ENCODE measurements at regions not wholly inside any gene's neighbourhood (a gene's known extent, or its start where the extent isn't known, plus 50 kb on each side); places are given as distances from the start of the nearest gene placed in this dataset.
"Not testable (repeated sequence)": the region's sequence is repeated elsewhere in the genome, so short reads cannot be mapped to it uniquely, and the experiment has no call there.

DNA sequence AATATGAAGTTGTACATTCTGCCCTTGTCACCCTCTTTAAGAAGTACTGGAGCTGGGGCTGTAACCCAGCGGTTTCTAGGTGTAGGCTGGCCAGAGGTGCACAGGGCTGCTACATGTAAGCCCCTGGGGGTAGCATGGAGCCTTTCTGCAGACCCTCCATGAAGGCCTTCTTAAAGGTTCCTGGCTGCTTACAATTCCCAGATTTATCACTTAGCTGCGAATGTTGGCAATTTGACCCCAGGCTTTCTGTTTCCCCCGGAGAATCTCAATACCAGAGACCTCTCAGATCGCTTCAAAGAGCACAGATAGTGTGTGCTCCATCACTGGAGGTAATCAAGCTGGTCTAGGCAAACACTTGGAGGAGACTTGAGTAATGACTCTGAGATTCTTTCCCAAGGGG lies 309.4 kb downstream of the CBLN1 start:
- peak; percentile 42 for DNase-seq

DNA sequence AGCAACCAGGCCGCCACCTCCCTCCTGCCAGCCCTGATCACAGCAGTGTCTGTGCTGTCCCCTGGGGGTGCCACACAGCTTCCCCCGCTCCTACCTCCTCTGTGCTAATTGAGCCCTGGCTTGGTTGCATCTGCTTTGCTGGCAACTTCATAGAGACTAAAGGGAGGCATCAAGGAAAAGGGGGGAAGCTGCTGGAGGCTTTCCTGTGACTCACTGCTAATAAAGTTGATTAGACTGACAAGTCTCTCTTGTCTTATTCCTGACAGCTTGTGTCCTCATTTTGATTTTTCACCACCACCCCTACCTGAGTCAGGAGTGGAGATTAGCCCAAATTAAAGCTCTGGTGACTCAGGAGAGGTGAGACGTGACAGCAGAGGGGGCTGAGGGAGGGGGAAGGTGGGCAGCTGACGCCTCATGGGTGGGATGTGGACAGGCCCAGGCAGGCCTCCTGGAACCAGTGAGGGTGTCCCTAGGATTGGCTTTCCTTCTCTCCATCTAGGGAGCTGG lies 310.0 kb downstream of the CBLN1 start:
- DNase-seq: peak; percentile 96

DNA sequence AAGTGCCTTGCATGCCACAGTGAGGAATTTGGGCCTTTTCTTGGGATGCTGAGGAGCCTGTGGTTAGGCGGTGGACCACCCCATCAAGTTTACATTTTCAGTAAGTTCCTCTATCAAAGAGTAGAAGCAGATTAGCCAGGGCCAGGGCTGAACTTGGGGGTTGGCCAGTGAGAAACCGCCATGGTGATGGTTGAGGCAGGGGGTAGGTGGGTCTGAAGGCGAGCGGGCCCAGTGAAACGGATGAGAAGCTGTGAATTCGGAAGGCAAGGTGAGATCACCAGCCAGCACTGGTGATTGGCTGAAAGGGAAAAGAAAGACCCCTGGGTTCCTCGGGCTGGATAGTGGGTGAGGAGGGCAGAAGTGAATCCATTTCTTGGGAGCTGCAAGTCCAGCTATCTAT lies 311.4 kb downstream of the CBLN1 start:
- no peak for DNase-seq

DNA sequence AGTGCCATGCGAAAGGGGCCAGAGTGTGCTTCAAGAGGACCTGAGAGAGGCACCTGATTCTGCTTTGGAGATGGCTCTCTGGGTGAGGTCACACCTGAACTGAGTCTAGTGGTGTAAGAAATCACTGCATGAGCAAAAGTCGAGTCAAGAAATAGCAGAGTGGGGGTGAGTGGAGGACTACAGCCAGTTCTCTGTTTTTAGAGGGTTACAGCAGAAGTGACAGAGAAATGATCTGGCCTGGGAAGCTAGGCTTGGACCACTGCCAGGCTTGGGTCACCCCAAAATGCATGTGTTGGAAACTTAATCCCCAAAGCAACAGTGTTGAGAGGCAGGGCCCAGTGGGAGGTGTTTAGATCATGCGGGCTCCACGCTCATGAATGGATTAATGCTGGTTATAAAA lies 312.0 kb downstream of the CBLN1 start:
- DNase-seq: peak; percentile 28

DNA sequence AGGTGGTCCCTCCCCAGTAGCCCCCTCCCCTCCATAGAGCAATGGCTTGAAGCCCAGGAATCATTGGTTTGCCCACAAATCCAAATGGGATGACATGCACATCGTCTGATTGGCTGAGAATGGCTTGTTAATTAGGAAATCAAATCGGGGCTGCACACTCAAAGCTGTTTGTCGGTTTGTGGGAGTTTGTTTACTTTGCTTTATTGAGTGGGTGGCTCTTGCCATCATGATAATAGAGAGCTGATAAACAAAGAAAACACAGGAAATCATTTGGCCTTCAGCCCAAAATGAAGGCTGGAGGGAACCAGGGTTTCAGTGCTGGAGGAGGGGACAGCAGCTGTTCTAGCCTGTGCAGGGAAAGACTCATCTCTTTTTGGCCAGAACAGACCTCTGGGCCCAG lies 316.3 kb downstream of the CBLN1 start:
- DNase-seq: peak; percentile 65

DNA sequence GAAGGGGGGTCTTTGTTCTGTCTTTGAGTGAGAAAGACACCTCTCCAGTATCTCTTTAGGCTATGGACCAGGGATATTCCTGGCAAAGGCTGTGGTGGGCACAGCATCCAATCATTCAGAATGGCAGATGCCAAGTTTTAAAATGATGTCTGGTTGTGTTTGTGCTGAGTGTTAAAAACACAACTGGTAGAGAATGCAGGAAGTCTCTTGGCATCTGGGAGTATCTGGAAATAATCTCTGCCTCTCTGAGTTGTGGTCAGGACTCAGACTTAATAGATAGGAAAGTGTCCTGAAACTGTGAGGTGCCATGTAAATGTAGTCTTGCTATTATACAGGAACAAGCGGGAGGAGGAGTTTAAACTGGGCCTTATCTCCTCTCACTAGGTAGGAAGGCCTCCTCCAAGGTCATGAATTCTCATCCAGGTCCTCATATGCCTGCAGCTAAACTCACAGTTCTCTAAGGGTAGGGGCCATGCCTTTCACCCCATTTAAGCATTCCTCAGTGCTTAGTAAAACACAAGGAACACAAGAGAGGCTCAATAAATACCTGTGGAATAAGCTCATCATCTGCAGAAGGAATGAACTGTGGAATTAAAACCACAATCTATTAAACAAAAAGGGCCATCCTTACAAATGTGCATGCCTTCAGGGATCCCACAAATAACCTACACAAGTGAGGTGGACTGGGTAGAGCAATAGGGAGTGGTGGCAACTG lies 317.6 kb downstream of the CBLN1 start:
- no peak for DNase-seq

DNA sequence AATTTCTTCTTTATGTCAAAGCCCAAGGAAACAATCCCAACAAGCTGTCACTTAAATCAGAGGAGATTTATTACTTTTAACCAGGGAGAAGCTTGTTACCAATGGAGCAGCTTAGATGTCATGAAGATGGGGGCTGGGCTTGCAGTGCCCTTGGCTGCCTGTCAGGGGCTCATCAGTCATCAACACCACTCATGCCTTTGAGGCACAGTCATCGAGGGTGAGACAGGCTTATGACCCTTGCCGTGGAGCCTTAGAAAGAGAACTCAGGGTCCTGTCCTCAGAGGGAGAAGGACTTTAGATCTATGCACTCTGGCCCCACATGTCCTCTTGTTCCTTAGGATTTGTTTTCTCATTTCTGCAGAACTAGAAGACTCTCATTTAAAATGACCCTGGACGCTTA lies 318.3 kb downstream of the CBLN1 start:
- DNase-seq: no peak

DNA sequence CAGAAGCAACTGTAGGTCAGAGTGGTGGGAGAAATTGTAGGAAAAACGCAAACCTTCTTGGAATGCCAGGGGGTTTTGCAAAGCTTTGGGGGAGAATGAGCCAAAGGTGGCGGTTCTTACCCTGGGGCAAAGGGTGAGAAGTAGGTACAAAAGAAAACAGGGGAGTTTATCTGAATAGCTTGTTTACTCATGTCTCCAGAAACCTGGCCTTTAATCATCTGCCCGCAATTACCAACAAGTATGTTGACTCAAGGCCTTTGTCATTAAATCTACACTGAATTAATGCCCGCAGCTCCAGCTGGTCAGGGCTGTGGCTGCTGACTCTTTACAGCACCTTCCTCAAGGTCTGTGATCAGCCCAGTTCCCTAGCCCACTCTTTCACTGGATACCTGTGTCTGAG lies 320.1 kb downstream of the CBLN1 start:
- DNase-seq: no peak

DNA sequence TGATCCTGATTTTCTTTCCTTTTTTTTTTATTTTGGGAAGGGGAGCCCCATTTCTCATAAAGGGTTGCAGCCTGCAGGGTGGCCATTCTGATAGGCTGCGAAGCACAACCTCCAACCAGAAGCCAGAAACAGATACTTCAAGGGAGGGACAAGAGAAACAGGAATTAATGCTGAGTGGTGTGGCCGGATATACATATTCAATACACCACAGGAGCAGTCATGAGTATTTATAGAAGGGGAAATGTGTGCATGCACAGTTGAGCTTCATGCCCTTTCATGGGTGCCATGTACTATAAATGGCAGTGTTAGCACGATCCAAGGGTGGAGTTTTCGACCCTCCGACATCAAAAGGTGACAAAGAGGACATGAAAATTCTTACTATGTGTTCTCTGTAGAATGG lies 320.8 kb downstream of the CBLN1 start:
- DNase-seq: no peak

DNA sequence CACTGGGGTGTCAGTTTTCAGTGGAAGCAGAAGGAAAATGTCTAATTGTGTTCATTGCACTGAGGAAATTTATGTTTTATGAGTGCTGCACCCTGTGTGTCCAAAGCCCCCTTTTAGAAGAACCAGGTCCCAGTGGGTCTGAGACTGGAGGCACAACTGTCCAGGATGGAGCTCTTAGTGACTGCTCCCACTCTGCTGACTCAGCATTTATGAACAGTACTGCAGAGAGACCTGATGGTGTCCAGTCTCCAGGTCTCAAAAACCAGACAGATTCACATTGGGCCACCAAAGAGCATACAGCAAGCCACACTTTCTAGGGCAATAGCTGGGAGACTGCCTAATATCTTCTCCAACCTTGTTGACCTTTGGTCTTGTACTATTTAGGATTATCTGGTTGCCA lies 321.9 kb downstream of the CBLN1 start:
- no peak for DNase-seq

DNA sequence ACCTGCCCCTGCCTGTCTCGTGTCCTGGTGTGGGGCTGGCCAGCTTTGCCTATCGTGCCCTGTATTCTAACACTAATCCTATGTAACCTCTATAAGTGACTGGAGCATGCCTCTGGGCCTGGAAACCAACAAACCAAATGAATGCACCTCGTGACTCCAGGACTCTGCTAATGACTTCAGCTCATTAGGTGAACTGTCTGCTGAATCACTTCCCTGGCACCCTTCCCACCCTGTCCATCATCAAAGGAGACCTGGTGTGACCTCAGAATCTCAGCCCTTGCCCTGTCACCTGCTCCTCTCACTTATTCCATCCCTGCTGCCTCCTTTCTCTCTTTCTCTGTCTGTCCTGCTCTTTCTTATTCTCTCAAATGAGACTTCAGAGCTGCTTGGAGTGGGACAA lies 322.4 kb downstream of the CBLN1 start:
- DNase-seq: peak; percentile 65

DNA sequence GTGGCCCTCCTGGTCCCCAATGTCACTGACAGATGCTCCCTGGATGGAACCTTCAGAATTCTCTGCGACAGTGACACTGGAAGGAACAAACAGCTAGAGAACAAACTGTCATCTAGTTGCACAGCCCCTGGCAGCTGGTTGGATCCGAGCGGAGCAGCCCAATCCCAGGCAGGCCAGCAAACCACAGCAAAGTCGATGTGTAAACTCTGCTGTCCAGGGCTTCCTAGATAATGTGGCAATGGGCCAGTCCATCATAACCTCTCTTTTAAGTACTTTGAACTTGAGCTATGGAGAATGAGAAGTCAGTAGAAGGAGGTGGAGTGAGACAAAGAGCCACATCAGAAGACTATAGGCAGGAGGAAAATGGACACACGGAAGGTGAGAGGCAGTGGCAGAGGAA lies 323.0 kb downstream of the CBLN1 start:
- DNase-seq: no peak

DNA sequence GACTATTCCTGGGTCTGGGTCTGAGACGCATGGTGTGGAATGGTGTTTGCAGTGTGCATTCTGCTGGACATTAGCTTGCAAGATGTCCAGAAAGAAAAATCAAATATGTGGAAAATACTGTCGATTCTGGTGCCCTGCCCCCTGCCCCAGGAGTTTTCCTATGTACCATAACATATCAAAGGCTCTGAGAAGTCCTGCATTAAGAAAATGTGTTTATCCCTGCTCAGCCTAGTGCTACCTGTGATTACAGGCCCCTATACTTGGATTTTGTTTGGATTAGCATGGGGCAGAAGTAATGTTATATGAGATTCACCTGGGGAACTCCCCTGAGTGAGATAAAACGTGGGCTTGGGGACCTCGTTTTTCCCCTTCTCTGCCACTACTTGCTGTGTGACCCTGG lies 325.0 kb downstream of the CBLN1 start:
- no peak for DNase-seq

DNA sequence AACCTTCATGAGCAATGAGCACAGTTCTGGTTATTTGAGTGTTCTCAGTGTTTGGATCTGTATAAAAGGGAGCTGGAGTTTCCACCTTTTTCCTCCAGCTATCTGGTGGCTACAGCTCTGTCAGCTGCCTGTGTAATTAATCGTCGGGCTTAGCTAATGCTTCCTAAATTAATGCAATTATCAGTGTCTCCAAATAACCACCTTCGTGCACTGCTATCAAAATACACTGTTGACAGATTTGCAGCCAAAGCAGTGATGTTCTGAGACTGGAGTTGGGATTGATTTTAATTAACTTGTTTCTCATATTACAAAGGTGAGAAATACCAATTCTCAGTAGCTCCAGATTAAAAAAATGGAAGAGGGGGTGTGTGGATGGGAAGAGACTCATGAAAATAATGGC lies 325.8 kb downstream of the CBLN1 start:
- DNase-seq: peak; percentile 56

DNA sequence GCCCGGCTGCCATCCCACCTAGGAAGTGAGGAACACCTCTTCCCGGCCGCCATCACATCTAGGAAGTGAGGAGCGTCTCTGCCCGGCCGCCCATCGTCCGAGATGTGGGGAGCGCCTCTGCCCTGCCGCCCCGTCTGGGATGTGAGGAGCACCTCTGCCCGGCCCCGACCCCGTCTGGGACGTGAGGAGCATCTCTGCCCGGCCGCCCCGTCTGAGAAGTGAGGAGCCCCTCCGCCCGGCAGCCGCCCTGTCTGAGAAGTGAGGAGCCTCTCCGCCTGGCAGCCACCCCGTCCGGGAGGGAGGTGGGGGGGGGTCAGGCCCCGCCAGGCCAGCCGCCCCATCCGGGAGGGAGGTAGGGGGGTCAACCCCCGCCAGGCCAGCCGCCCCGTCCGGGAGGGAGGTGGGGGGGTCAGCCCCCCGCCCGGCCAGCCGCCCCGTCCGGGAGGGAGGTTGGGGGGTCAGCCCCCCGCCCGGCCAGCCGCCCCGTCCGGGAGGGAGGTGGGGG lies 330.0 kb downstream of the CBLN1 start:
- DNase-seq: not testable (repeated sequence)

DNA sequence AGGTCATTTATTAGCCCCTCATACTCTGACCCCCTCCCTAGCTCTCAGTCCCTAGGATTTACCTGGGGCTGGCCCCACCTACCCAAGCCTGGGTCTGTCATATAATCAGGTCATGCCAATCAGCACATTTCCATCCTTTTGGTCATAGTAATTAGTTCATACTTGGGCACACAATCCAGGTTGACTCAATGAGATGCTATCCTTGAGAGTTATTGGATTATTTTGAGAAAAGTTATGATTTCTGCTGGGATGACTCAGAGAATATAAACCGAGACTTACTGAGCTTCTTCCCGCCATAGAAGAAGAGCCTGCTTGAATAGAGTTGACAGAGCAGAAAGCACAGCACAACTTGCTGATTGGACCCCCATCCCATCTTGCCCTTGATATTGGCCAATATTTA lies 331.5 kb downstream of the CBLN1 start:
- DNase-seq: no peak

DNA sequence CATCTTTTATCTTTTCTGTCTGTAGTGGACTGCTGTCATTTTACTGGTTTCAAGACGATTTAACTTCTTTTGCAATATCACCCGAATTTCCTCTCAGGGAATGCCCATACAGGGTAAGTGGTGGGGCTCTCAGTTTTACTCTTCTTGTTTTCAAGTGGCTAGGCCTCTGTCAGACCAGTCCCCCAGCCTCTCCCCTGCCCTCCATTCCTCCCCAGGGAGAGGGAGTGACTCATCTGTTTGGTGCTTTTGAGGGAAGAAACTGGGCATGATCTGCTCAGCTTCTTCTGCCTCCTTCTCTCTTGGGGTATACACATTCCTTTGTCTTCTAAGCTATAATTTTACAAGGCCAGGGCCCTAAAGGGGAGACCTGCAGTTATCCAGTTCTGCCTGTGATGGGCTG lies 332.0 kb downstream of the CBLN1 start:
- no peak for DNase-seq

DNA sequence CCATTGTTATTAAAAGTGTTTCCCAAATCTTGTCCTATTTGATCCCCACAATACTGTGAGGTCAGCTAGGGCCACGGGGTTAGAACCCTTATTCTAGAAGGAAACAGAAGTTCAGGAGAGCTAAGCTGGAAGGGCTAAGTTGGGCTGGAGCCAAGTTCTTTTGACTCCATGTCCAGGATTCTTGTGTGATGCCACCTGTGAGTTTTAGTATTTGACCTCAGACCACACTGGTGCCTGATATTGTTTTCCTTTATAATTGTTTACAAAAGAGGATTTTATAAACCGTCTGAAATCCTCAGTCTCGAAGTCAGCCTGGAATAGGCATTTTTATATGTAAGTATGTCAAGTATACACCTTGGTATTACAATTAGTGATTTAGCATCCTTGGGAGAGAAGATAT lies 332.7 kb downstream of the CBLN1 start:
- DNase-seq: no peak

DNA sequence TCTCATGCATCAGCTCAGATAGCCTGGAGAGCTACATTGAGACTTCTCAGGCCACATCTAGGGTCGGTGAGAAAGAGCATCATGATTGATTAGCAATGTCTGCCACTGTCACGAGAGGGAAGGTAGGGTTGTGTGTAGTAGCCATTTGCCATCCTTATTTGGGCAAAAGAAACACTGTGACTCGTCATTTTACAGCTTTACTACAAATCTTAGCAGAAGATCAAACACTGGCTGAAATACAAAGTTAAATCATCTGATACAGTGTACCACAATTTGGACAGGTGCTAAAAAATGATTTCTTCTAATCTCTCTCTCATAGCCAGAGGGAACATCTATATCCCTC lies 334.3 kb downstream of the CBLN1 start:
- no peak for DNase-seq

DNA sequence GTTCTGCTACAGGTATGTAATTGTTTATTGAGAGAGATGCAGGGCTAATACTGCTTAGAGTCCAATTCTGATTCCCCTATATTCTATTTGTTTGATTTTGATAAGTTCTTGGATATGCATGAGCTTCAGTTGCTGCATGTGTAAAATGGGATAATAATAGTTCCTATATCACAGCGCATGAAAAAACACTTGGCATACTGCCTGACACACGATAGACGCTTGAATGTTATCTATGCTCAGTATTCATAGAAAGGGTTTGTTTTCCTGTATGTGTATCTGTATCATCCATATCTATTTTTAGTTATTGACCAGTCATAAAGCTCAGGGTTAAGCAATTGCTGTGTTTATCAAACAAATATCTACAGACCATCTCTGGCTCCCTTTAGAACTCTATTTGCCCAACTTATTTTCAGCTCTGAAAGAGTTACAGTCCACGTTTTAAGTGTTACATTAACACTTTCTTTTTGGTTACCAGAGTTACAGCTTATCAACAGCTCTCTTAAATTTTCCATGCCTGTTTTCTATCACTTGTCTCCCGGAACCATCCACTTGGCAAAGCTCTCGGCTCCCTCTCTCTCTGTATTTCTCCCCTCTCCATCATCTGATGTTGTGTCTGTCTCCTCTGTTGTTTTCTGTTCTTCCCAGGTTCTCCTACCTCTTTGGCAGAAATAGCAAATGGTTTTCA lies 334.8 kb downstream of the CBLN1 start:
- DNase-seq: no peak

DNA sequence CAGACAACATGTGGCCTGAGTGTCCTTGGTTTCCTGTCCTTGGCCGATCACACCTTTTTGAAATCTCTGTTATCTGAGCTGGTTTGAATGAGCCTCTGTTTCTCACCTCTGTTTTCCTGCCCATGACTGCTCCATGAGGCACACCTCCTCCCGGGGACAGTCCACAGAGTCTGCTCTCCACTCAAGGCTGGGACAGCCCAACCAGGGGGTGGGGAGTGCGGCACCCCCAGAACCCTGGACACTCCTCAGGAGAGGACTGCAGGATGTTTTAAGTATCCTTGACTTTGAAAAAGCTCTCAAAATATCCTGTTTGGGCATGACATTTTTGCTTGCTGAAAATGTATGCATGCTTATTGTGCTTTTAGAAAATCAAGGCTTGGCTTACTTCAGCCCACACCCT lies 333.0 kb upstream of the N4BP1 start:
- DNase-seq: no peak

DNA sequence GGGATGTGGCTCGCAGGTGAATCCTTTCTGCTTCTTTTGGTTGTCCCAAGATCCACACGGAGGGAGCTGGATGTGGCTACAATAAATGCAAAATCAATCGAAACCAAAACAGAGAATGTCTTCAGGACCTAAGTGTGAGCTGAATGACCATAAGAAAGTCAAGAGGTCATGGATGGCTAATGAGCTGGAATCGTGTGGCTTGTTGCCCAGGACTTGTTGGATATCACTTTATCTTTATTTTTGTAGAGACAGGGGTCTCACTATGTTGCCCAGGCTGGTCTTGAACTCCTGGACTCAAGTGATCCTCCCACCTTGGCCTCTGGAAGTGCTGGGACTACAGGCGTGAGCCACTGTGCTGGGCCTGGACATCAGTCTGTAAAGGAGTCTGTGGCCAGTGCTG lies 326.8 kb upstream of the N4BP1 start:
- no peak for DNase-seq

DNA sequence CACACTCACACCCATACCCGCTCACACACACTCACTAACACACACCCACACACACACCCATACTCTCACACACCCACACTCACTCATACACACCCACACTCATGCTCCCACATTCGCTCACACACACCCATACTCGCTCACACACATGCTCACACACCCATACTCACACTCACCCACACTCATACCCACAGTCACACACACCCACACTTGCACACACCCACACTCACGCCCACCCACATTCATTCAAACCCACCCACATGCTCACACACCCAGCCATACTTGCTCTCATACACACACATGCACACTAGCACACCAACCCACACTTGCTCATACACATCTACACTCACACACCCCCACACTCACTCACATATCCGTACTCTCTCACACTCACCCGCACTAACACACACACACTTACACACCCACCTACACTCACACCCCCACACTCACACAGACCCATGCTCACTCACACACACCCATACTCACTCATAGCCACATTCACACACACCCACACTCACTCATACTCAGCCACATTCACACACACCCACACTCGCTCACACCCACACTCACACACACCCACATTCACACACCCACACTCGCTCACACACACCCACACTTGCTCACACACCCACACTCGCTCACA lies 322.4 kb upstream of the N4BP1 start:
- DNase-seq: no peak

DNA sequence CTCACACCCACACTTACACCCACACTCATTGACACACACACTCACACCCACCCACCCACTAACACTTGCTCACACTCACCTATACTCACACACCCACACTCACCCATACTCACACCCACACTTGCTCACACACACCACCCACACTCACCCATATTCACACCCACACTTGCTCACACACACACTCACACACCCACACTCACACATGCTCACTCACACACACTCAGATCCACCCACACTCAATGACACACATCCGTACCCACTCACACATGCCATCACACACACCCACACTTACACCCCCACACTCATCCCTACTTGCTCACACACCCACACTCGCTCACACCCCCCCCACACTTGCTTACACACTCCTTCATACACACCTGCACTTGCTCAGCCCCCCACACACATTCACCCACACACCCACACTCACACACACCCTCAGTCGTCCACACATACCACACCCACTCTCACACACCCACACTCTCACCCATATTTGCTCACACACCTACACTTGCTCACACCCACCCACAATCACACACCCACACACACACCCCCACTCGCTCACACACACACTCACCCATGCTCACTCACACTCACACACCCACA lies 321.1 kb upstream of the N4BP1 start:
- DNase-seq: no peak

Measured in NCI-H2171 treated with DMSO at 0.1 percent for 48 hours (cell line).